ENCODE measurements at regions not wholly inside any gene's neighbourhood (a gene's known extent, or its start where the extent isn't known, plus 50 kb on each side); places are given as distances from the start of the nearest gene placed in this dataset.

DNA sequence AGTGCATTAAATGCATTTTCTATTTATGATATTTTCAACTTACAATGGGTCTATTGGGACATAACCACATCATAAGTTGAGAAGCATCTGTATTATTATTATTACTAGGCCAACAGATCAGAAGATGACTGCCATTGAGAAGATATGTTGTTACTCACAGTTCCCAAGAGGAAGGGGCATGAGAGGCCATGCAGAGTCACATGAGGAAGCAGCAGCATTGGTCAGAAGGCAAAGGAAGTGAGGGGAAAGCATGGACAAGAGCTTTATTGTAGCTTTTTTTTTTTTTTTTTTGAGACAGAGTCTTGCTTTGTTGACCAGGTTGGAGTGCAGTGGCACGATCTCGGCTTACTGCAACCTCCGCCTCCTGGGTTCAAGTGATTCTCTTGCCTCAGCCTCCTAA lies 66.2 kb upstream of the LCLAT1 start:
- no peak for TF ChIP-seq TAF1 (IDR thresholded peaks at IDR 0.05; ENCODE audit: low read depth)
- TF ChIP-seq YY1 (IDR thresholded peaks at IDR 0.05; ENCODE audit: low read depth): no peak
- TF ChIP-seq EP300 (IDR thresholded peaks at IDR 0.05; ENCODE audit: borderline replicate concordance): no peak
- no peak for TF ChIP-seq TEAD4 (IDR thresholded peaks at IDR 0.05)
- TF ChIP-seq, protein P1, sequence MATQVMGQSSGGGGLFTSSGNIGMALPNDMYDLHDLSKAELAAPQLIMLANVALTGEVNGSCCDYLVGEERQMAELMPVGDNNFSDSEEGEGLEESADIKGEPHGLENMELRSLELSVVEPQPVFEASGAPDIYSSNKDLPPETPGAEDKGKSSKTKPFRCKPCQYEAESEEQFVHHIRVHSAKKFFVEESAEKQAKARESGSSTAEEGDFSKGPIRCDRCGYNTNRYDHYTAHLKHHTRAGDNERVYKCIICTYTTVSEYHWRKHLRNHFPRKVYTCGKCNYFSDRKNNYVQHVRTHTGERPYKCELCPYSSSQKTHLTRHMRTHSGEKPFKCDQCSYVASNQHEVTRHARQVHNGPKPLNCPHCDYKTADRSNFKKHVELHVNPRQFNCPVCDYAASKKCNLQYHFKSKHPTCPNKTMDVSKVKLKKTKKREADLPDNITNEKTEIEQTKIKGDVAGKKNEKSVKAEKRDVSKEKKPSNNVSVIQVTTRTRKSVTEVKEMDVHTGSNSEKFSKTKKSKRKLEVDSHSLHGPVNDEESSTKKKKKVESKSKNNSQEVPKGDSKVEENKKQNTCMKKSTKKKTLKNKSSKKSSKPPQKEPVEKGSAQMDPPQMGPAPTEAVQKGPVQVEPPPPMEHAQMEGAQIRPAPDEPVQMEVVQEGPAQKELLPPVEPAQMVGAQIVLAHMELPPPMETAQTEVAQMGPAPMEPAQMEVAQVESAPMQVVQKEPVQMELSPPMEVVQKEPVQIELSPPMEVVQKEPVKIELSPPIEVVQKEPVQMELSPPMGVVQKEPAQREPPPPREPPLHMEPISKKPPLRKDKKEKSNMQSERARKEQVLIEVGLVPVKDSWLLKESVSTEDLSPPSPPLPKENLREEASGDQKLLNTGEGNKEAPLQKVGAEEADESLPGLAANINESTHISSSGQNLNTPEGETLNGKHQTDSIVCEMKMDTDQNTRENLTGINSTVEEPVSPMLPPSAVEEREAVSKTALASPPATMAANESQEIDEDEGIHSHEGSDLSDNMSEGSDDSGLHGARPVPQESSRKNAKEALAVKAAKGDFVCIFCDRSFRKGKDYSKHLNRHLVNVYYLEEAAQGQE (IDR thresholded peaks at IDR 0.05; ENCODE audit: low read depth): no peak
- no peak for TF ChIP-seq RAD21 (IDR thresholded peaks at IDR 0.05; ENCODE audit: low read depth)
- no peak for TF ChIP-seq EGR1 (IDR thresholded peaks at IDR 0.05)
- no peak for TF ChIP-seq NFIC (IDR thresholded peaks at IDR 0.05)
- TF ChIP-seq TCF12 (IDR thresholded peaks at IDR 0.05; ENCODE audit: low read depth): no peak
- no peak for TF ChIP-seq FOXM1 (IDR thresholded peaks at IDR 0.05; ENCODE audit: borderline replicate concordance, low read depth)
- no peak for TF ChIP-seq CREB1 (IDR thresholded peaks at IDR 0.05; ENCODE audit: low read depth)

DNA sequence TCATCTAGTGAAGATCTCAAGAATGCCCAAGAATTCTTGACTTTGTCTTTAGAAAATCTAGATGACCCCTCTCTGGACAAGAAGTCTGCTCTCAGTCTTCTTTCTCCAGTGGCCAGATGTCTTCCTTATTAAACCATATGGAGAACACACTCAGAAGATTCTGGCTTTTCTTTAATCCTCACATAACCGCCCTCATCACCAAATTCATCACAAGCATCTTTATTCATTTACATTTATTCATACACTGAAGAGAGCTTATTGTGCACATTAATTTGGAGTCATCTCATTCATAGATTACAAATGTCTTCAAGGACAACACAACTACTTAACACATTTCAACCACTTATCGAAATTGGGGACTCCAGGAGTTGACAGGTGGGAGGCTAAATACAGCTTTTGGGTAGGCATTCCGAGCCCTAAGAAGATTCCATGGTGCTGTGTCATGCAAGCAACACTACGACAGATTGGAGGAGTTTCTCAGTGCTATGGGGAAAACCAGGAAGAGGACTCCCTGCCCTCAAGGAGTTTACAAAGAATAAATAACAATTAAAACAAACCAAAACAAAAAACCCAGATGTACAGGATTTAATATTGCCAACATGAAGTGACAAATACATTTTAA lies 64.8 kb upstream of the LCLAT1 start:
- TF ChIP-seq, protein P1 (IDR thresholded peaks at IDR 0.05; ENCODE audit: low read depth): no peak
- TF ChIP-seq TAF1 (IDR thresholded peaks at IDR 0.05; ENCODE audit: low read depth) (no peak), CREB1 (IDR thresholded peaks at IDR 0.05; ENCODE audit: low read depth) (no peak)

DNA sequence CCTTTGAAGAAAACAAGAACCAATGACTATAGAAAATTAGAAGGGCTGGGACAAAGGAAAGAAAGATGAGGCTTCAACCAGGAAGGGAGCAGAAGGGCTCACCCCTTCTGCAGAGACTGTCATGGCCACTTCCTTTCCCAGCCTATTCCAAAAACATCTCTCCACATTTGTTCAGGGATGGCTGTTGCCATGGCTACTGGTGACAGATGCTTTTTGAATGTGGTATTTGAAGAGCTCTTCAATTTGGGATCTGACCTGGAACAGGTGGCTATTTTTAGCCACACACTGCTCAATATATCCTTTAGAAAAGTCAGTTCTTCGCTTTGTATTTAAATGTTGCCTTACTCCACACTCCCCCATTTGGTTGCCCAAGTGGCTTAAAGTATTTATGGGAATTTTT lies 64.1 kb upstream of the LCLAT1 start:
- no peak for TF ChIP-seq YY1 (IDR thresholded peaks at IDR 0.05; ENCODE audit: low read depth)
- TF ChIP-seq TEAD4 (IDR thresholded peaks at IDR 0.05): no peak
- TF ChIP-seq TCF12 (IDR thresholded peaks at IDR 0.05; ENCODE audit: low read depth): no peak
- TF ChIP-seq RAD21 (IDR thresholded peaks at IDR 0.05; ENCODE audit: low read depth): no peak
- TF ChIP-seq, protein P2, sequence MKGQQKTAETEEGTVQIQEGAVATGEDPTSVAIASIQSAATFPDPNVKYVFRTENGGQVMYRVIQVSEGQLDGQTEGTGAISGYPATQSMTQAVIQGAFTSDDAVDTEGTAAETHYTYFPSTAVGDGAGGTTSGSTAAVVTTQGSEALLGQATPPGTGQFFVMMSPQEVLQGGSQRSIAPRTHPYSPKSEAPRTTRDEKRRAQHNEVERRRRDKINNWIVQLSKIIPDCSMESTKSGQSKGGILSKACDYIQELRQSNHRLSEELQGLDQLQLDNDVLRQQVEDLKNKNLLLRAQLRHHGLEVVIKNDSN (IDR thresholded peaks at IDR 0.05): no peak
- no peak for TF ChIP-seq FOXM1 (IDR thresholded peaks at IDR 0.05; ENCODE audit: borderline replicate concordance, low read depth)
- no peak for TF ChIP-seq CEBPB (IDR thresholded peaks at IDR 0.05)
- TF ChIP-seq EP300 (IDR thresholded peaks at IDR 0.05; ENCODE audit: borderline replicate concordance): no peak
- TF ChIP-seq, protein P3, sequence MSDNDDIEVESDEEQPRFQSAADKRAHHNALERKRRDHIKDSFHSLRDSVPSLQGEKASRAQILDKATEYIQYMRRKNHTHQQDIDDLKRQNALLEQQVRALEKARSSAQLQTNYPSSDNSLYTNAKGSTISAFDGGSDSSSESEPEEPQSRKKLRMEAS (IDR thresholded peaks at IDR 0.05): no peak
- TF ChIP-seq NFIC (IDR thresholded peaks at IDR 0.05): no peak
- no peak for TF ChIP-seq ZBTB7A (IDR thresholded peaks at IDR 0.05; ENCODE audit: low read depth)
- TF ChIP-seq CREB1 (IDR thresholded peaks at IDR 0.05; ENCODE audit: low read depth): no peak
- TF ChIP-seq, protein P1 (IDR thresholded peaks at IDR 0.05; ENCODE audit: low read depth): no peak

DNA sequence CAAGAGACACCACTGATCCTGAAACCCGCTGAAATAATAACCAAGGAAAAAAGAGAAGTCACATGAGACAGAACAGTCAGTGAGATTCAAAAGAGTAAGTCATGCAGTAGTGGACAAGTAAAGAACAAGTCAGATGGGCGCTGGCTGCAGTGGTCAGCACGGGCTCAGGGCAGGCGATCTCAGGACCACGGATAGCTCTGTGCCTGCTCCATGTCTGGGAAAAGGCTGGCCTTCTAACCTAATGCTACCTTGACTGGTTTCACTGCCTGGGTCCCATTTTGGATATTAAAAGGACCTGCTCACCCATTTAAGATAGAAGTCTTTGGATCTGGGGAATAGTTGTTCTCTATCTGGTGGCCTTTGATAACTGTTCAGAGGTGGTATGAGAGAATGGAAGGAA lies 61.7 kb upstream of the LCLAT1 start:
- TF ChIP-seq TAF1 (IDR thresholded peaks at IDR 0.05; ENCODE audit: low read depth): no peak
- TF ChIP-seq, protein P2 (IDR thresholded peaks at IDR 0.05): no peak
- no peak for TF ChIP-seq NFIC (IDR thresholded peaks at IDR 0.05)
- no peak for TF ChIP-seq TCF12 (IDR thresholded peaks at IDR 0.05; ENCODE audit: low read depth)
- TF ChIP-seq TEAD4 (IDR thresholded peaks at IDR 0.05): 0 out of 2 replicates have a peak, but pooled peaks have one; percentile 22
- no peak for TF ChIP-seq EGR1 (IDR thresholded peaks at IDR 0.05)
- TF ChIP-seq EP300 (IDR thresholded peaks at IDR 0.05; ENCODE audit: borderline replicate concordance): no peak
- TF ChIP-seq RAD21 (IDR thresholded peaks at IDR 0.05; ENCODE audit: low read depth): peak; percentile 17; the same call in 1 of the 2 replicates
- TF ChIP-seq FOXM1 (IDR thresholded peaks at IDR 0.05; ENCODE audit: borderline replicate concordance, low read depth): no peak
- TF ChIP-seq CEBPB (IDR thresholded peaks at IDR 0.05): no peak
- no peak for TF ChIP-seq CREB1 (IDR thresholded peaks at IDR 0.05; ENCODE audit: low read depth)
- TF ChIP-seq, protein P1 (IDR thresholded peaks at IDR 0.05; ENCODE audit: low read depth): peak; percentile 97
- TF ChIP-seq, protein P3 (IDR thresholded peaks at IDR 0.05): 0 out of 2 replicates have a peak, but pooled peaks have one; percentile 22
- TF ChIP-seq ZBTB7A (IDR thresholded peaks at IDR 0.05; ENCODE audit: low read depth): no peak
- peak; percentile 57; the same call in 1 of the 2 replicates for TF ChIP-seq YY1 (IDR thresholded peaks at IDR 0.05; ENCODE audit: low read depth)
